GM10266 (cell line): ENCODE measurements at regions not wholly inside any gene's neighbourhood (a gene's known extent, or its start where the extent isn't known, plus 50 kb on each side); places are given as distances from the start of the nearest gene placed in this dataset.

Source experiments
- DNase-seq: peaks from one replicate; pipeline ENCODE4 v3.0.0; 2012; ENCODE audit errors: extremely low spot score
- CTCF ChIP-seq: IDR thresholded peaks from 2 replicates; pipeline ENCODE4 v1.5.1; 2012; ENCODE audit warnings: mild to moderate bottlenecking, low read depth; ENCODE audit not compliant: control insufficient read depth, insufficient read depth; ENCODE audit errors: missing control alignments

DNA sequence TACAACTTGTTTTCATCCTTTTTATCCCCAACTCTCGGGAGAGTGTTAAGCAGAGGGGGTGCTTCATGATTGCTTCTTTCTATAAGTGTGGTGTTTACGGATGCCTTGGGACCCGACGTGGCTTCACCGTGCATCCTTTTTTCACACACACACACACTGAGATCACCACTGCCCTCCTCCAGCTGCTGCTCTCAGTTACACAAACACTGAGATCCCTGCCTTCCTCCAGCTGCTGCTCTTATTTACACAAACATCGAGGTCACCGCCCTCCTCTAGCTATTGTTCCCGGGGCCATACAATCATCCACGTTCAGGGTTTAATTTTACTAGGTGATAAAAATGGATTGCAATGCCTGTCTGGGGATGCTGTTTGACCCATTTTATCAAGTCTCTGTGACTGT, 155.4 kb upstream of the FAM9B start:
- TF ChIP-seq CTCF, result no peak
- DNase-seq, result no peak

- no peak for DNase-seq
- TF ChIP-seq CTCF, result no peak
Observed at GRCh38 chrX:9191392-9191791, 157.5 kb upstream of the FAM9B start.

GRCh38 chrX:9195199-9195880, 161.4 kb upstream of the FAM9B start:
- DNase-seq, result no peak
- no peak for TF ChIP-seq CTCF

- no peak for DNase-seq
- TF ChIP-seq CTCF, result no peak
Observed at GRCh38 chrX:9196961-9197640, 163.2 kb upstream of the FAM9B start.

DNA sequence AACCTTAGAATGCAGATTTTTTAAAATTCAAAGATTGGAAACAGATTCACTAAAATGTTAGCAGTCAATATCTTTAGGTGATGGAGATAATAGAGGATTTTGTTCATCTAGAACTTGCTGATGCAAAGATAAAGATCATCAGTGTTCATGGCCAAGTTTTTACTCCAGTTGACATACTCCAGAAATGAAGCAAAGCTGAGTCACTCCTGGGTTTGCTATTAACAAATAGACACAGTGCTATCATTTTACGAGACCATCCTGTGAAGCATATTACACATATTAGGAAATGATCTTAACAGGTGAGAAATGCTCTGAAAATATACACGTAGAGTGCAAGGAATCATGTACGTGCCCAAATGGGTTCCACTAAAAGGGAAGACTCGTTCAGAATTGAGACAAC, 170.6 kb upstream of the FAM9B start:
- TF ChIP-seq CTCF, result no peak
- DNase-seq, result no peak

- no peak for DNase-seq
- no peak for TF ChIP-seq CTCF
Observed at GRCh38 chrX:9205599-9206223, 171.8 kb upstream of the FAM9B start.

DNA sequence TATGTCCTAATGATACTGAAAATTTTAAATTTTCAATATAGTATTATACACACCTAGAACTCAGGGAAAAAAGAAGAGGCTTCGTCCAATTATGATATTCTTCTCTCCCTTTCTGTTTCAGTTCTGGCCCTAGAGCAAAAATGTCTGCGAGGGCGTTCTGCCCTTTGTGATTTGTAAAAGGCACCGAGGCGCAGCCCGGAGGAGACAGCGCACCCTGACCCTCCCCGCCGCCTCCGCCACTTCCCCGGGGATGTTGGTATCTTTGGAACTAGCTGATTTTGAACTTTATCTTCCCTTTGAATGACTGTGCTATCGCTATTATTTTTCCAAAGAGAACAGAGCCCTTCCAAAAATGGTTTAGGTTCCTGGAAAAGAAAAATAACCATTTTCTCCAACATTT, 173.2 kb upstream of the FAM9B start:
- no peak for DNase-seq
- no peak for TF ChIP-seq CTCF
